ENCODE measurements at regions not wholly inside any gene's neighbourhood (a gene's known extent, or its start where the extent isn't known, plus 50 kb on each side); places are given as distances from the start of the nearest gene placed in this dataset.
A peak's percentile ranks its signal among the peaks of the same experiment; 100 is the strongest.

DNA sequence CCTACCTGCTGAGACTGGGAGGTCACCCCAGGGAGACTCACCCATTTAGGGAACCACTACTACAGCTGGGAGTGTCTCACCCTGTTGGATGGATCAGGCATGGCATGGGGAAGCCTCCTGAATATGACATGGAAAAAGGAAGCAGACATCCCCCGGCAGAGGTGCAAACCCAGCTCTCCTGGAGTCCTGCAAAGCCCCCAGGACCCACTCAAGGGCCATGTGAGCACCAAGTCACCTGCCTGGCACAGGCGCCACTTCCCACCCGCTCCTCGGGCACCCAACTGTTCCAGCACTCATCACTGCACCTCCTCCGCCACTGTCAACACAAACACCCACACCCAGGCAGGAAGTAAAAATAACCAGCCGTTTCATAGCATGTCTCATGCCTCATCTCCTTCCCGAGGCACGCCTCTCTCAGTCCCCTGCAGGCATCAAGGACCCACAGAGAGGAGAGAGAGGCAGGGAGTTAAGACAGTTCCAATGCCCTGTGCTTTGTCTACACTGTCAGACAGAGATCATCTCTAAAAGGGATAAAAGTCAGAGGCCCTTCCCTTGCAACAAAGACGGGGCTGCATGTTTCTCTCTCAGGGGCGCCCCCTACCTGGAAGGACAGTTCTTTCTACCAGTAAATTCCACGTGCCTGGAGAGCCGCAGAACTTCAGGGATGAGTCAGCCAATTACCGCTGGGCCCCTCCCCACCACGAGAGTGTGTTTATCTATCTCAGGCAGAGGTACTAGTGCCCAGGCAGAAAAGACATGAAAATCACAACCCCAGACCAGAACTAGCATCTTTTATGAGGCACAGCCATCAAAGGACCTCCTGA, 150.1 kb upstream of the SOD1 start:
- Histone ChIP-seq H3K9me3 (ENCODE audit: insufficient read depth, low read depth, low read length) (no peaks in the 10 kb centered on the region), H3K27ac (ENCODE audit: low read depth, low read length) (no peak overlapping the region), H3K79me2 (ENCODE audit: insufficient read depth, low read length) (no peaks in the 10 kb centered on the region), H3K36me3 (ENCODE audit: insufficient read depth, low read length) (no peaks in the 10 kb centered on the region), H4K20me1 (ENCODE audit: insufficient read depth, low read length) (no peaks in the 10 kb centered on the region), H3K4me2 (ENCODE audit: low read length) (no peak overlapping the region), H3K4me3 (ENCODE audit: insufficient read depth, low read depth, low read length) (no peak overlapping the region), H3K27me3 (ENCODE audit: insufficient read depth, low read length) (peaks cover 2% of the 10 kb centered on the region), H2AFZ (ENCODE audit: low read depth, low read length) (no peak overlapping the region), H3K4me1 (ENCODE audit: insufficient read depth, low read length) (peaks cover 4% of the 10 kb centered on the region), H3K9ac (ENCODE audit: low read length) (no peak overlapping the region)
- peak; percentile 27 for DNase-seq (ENCODE audit: low read depth)
- Mint-ChIP-seq H3K9me3 (ENCODE audit: unreplicated experiment) (no peaks in the 10 kb centered on the region), H3K27ac (ENCODE audit: unreplicated experiment) (no peak overlapping the region), H3K4me3 (ENCODE audit: unreplicated experiment) (no peak overlapping the region), H3K4me1 (ENCODE audit: low read depth, unreplicated experiment) (no peaks in the 10 kb centered on the region), H3K27me3 (ENCODE audit: low read depth, unreplicated experiment) (no peaks in the 10 kb centered on the region), H3K36me3 (ENCODE audit: low read depth, unreplicated experiment) (no peaks in the 10 kb centered on the region)
- TF ChIP-seq EZH2 (IDR thresholded peaks at IDR 0.05; ENCODE audit: insufficient read depth, low read length): no peak
- TF ChIP-seq, protein P1, sequence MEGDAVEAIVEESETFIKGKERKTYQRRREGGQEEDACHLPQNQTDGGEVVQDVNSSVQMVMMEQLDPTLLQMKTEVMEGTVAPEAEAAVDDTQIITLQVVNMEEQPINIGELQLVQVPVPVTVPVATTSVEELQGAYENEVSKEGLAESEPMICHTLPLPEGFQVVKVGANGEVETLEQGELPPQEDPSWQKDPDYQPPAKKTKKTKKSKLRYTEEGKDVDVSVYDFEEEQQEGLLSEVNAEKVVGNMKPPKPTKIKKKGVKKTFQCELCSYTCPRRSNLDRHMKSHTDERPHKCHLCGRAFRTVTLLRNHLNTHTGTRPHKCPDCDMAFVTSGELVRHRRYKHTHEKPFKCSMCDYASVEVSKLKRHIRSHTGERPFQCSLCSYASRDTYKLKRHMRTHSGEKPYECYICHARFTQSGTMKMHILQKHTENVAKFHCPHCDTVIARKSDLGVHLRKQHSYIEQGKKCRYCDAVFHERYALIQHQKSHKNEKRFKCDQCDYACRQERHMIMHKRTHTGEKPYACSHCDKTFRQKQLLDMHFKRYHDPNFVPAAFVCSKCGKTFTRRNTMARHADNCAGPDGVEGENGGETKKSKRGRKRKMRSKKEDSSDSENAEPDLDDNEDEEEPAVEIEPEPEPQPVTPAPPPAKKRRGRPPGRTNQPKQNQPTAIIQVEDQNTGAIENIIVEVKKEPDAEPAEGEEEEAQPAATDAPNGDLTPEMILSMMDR (IDR thresholded peaks at IDR 0.05; ENCODE audit: insufficient read depth, low read depth, low read length): peak; percentile 21
- no peak for FAIRE-seq

DNA sequence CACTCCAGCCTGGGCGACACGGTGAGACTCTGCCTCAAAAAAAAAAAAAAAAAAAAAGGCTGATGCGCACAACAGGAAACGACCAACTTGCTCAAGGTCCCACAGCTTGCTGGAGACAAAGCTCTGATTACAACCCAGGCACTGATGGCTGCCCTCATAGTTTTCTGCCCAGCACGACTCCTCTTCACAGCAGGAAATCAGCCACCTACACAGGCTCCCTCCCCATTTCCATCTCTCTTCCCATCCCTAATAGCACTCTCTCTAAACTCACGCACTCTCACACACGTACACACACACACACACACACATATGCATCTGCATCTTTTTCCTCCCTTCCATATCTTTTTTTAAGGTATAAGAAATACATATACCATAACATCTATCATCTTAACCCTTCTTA, 153.5 kb upstream of the SOD1 start:
- Histone ChIP-seq H3K27ac (ENCODE audit: low read depth, low read length) (no peak overlapping the region), H3K9ac (ENCODE audit: low read length) (no peak overlapping the region), H3K27me3 (ENCODE audit: insufficient read depth, low read length) (peaks cover 2% of the 10 kb centered on the region), H3K4me1 (ENCODE audit: insufficient read depth, low read length) (peaks cover 4% of the 10 kb centered on the region), H2AFZ (ENCODE audit: low read depth, low read length) (no peak overlapping the region), H4K20me1 (ENCODE audit: insufficient read depth, low read length) (no peaks in the 10 kb centered on the region), H3K79me2 (ENCODE audit: insufficient read depth, low read length) (no peaks in the 10 kb centered on the region), H3K4me2 (ENCODE audit: low read length) (no peak overlapping the region), H3K4me3 (ENCODE audit: insufficient read depth, low read depth, low read length) (no peak overlapping the region), H3K36me3 (ENCODE audit: insufficient read depth, low read length) (no peaks in the 10 kb centered on the region), H3K9me3 (ENCODE audit: insufficient read depth, low read depth, low read length) (no peaks in the 10 kb centered on the region)
- Mint-ChIP-seq H3K36me3 (ENCODE audit: low read depth, unreplicated experiment) (no peaks in the 10 kb centered on the region), H3K27ac (ENCODE audit: unreplicated experiment) (no peak overlapping the region), H3K4me3 (ENCODE audit: unreplicated experiment) (no peak overlapping the region), H3K4me1 (ENCODE audit: low read depth, unreplicated experiment) (no peaks in the 10 kb centered on the region), H3K9me3 (ENCODE audit: unreplicated experiment) (no peaks in the 10 kb centered on the region), H3K27me3 (ENCODE audit: low read depth, unreplicated experiment) (no peaks in the 10 kb centered on the region)
- TF ChIP-seq, protein P1 (IDR thresholded peaks at IDR 0.05; ENCODE audit: insufficient read depth, low read depth, low read length): no peak
- FAIRE-seq (no peak), DNase-seq (ENCODE audit: low read depth) (no peak)

DNA sequence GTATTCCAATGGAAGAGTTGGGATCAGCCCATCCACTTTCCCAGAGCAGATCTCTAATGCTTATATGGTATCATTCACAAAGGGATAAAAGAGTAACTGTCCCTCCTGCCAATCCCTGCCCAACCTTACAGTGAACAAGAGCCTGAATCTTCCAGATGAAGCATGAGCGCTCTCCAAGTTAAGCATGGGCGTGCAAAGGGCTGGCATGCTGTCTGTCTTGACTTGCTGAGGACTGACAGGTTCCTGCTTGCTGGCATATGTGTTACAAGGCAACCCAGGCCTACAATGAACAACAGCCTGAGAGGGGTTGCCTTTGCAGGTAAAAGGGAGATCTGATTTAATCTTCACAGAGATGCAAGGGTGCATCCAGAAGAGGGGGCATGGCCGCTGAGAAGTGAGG, 155.6 kb upstream of the SOD1 start:
- H3K4me1 ChIP-seq (ENCODE audit: insufficient read depth, low read length): no peaks in the 10 kb centered on the region
- H3K36me3 Mint-ChIP-seq (ENCODE audit: low read depth, unreplicated experiment): no peaks in the 10 kb centered on the region
- FAIRE-seq (no peak), DNase-seq (ENCODE audit: low read depth) (no peak)
- no peak overlapping the region for H2AFZ ChIP-seq (ENCODE audit: low read depth, low read length)
- H3K79me2 ChIP-seq (ENCODE audit: insufficient read depth, low read length): no peaks in the 10 kb centered on the region
- H3K9me3 ChIP-seq (ENCODE audit: insufficient read depth, low read depth, low read length): no peaks in the 10 kb centered on the region
- no peak for TF ChIP-seq EZH2 (IDR thresholded peaks at IDR 0.05; ENCODE audit: insufficient read depth, low read length)
- TF ChIP-seq, protein P1 (IDR thresholded peaks at IDR 0.05; ENCODE audit: insufficient read depth, low read depth, low read length): no peak
- H3K4me3 Mint-ChIP-seq (ENCODE audit: unreplicated experiment): no peak overlapping the region
- no peaks in the 10 kb centered on the region for H3K36me3 ChIP-seq (ENCODE audit: insufficient read depth, low read length)
- H3K4me2 ChIP-seq (ENCODE audit: low read length): no peak overlapping the region
- H3K27ac ChIP-seq (ENCODE audit: low read depth, low read length): no peak overlapping the region
- no peak overlapping the region for H3K4me3 ChIP-seq (ENCODE audit: insufficient read depth, low read depth, low read length)
- peaks cover 2% of the 10 kb centered on the region for H3K27me3 ChIP-seq (ENCODE audit: insufficient read depth, low read length)
- H3K4me1 Mint-ChIP-seq (ENCODE audit: low read depth, unreplicated experiment): no peaks in the 10 kb centered on the region
- no peak overlapping the region for H3K9ac ChIP-seq (ENCODE audit: low read length)
- peaks cover 1% of the 10 kb centered on the region for H3K27me3 Mint-ChIP-seq (ENCODE audit: low read depth, unreplicated experiment)
- no peaks in the 10 kb centered on the region for H3K9me3 Mint-ChIP-seq (ENCODE audit: unreplicated experiment)
- no peaks in the 10 kb centered on the region for H4K20me1 ChIP-seq (ENCODE audit: insufficient read depth, low read length)
- H3K27ac Mint-ChIP-seq (ENCODE audit: unreplicated experiment): no peak overlapping the region

Measured in astrocyte (in vitro differentiated cells and primary cell).